K562 (cell line): ENCODE measurements at regions not wholly inside any gene's neighbourhood (a gene's known extent, or its start where the extent isn't known, plus 50 kb on each side); places are given as distances from the start of the nearest gene placed in this dataset.

Experiments used
- FIP1L1 ChIP-seq: fragments of 200-400 bp; formaldehyde crosslinking; IDR thresholded peaks from 2 replicates; pipeline ENCODE4 v1.6.1; 2018; ENCODE audit warnings: mild to moderate bottlenecking, low read depth, low read length; ENCODE audit not compliant: poor library complexity, severe bottlenecking
- ZFX ChIP-seq: sonication (generic); formaldehyde crosslinking; IDR thresholded peaks from 2 replicates; pipeline ENCODE4 v1.8.0; 2022; ENCODE audit warnings: mild to moderate bottlenecking, missing genetic modification reagents, moderate library complexity

DNA sequence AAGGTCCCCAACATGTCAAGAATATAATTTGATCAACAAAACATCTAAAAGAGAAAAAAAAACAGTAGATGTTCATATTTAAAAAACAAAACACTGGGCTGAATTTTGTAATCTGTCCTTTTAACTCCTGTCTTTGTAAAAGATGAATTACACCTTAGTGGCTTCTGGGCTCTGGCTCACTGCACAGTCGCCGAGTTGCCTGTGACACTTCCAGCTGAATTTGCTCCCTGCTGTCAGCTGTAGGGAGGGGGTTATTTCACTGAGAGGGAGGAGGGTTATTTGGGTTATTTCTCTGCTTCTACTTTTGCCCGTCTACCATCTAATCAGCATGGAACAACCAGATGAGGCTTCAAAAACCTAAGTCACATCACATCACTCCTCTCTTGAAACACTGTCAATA is 193.0 kb upstream of the ZC3H12A start:
- no peak for TF ChIP-seq FIP1L1
- TF ChIP-seq ZFX, result no peak
